ENCODE measurements at regions not wholly inside any gene's neighbourhood (a gene's known extent, or its start where the extent isn't known, plus 50 kb on each side); places are given as distances from the start of the nearest gene placed in this dataset.

DNA sequence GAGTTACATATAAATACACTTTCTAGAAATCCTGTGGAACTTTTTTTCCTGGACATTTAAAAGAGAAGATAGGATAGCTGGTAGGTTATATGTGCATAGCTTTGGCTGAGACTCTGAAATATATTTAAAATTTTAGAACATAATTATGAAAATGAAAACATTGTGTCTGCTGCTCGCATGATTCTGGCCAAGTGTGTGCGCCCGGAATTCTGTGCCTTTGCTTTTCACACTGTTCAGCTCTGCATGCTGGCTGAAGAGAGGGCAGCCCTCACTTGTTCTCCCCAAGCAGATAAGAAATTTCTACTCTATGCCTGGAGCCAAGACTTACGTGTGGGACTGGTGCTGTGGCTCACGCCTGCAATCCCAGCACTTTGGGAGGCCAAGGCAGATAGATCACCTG lies 153.9 kb downstream of the MED10 start:
- DNase-seq (ENCODE audit: insufficient read length, low spot score, missing footprints): no peak
- no peaks in the 10 kb centered on the region for H3K4me1 ChIP-seq (ENCODE audit: insufficient read depth, low read length)
- TF ChIP-seq, protein P1, sequence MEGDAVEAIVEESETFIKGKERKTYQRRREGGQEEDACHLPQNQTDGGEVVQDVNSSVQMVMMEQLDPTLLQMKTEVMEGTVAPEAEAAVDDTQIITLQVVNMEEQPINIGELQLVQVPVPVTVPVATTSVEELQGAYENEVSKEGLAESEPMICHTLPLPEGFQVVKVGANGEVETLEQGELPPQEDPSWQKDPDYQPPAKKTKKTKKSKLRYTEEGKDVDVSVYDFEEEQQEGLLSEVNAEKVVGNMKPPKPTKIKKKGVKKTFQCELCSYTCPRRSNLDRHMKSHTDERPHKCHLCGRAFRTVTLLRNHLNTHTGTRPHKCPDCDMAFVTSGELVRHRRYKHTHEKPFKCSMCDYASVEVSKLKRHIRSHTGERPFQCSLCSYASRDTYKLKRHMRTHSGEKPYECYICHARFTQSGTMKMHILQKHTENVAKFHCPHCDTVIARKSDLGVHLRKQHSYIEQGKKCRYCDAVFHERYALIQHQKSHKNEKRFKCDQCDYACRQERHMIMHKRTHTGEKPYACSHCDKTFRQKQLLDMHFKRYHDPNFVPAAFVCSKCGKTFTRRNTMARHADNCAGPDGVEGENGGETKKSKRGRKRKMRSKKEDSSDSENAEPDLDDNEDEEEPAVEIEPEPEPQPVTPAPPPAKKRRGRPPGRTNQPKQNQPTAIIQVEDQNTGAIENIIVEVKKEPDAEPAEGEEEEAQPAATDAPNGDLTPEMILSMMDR (IDR thresholded peaks at IDR 0.05; ENCODE audit: extremely low read depth, low read depth, low read length): no peak
- no peak overlapping the region for H3K27ac ChIP-seq (ENCODE audit: low read depth, low read length)
- H3K4me2 ChIP-seq (ENCODE audit: insufficient read depth, low read length): no peak overlapping the region
- no peaks in the 10 kb centered on the region for H3K9me3 ChIP-seq (ENCODE audit: low read depth, low read length)
- H3K27me3 ChIP-seq (ENCODE audit: insufficient read depth, low read length): no peaks in the 10 kb centered on the region
- no peaks in the 10 kb centered on the region for H3K36me3 ChIP-seq (ENCODE audit: insufficient read depth, low read length)
- H3K4me3 ChIP-seq (ENCODE audit: insufficient read depth, low read length): no peak overlapping the region
- no peaks in the 10 kb centered on the region for H4K20me1 ChIP-seq (ENCODE audit: insufficient read depth, low read length)
- no peaks in the 10 kb centered on the region for H3K79me2 ChIP-seq (ENCODE audit: insufficient read depth, low read length)
- H2AFZ ChIP-seq (ENCODE audit: low read length): no peak overlapping the region

DNA sequence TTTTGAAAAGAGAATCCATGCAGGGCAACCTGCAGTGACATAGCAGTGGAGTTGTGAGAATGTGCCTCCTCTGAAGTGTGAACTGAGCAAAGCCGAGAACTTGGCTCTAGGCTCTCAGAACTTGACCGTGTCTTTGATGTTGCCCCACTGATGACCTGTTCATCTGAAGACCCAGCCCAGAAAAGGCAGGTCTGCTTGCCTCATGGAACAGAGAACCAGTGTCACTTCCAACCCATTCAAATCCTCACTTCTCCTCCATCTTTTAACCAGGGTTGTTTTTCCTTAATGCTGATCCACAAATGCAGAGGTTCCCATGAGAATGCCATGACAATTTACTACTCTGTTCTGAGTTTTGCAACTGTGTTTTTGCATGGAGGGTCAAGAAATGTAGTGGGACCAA lies 155.4 kb downstream of the MED10 start:
- Histone ChIP-seq H3K79me2 (ENCODE audit: insufficient read depth, low read length) (no peaks in the 10 kb centered on the region), H4K20me1 (ENCODE audit: insufficient read depth, low read length) (no peaks in the 10 kb centered on the region), H3K4me1 (ENCODE audit: insufficient read depth, low read length) (no peaks in the 10 kb centered on the region), H3K27me3 (ENCODE audit: insufficient read depth, low read length) (no peaks in the 10 kb centered on the region), H3K4me3 (ENCODE audit: insufficient read depth, low read length) (no peak overlapping the region), H3K27ac (ENCODE audit: low read depth, low read length) (no peak overlapping the region), H3K9me3 (ENCODE audit: low read depth, low read length) (no peaks in the 10 kb centered on the region), H3K36me3 (ENCODE audit: insufficient read depth, low read length) (no peaks in the 10 kb centered on the region), H3K4me2 (ENCODE audit: insufficient read depth, low read length) (no peak overlapping the region), H2AFZ (ENCODE audit: low read length) (no peak overlapping the region)
- DNase-seq (ENCODE audit: insufficient read length, low spot score, missing footprints): no peak
- TF ChIP-seq, protein P1 (IDR thresholded peaks at IDR 0.05; ENCODE audit: extremely low read depth, low read depth, low read length): no peak

DNA sequence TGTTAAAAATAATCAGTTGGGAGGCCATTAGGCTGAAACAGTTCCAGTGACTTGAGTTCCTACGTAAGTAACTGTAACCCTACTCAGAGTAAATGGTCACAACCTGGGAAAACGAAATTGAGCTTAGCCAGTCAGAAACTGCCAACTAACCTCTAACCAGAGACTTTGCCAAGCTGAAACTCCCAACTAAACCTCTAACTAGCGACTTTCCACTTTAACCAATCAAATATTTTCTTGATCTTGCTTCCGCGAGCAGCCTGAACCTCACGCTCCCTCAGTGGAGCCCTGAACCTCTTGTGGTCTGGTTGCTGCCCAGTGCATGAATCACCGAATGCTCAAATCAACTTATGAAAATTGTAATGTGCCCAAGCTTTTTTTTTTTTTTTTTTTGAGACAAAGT lies 156.2 kb downstream of the MED10 start:
- no peaks in the 10 kb centered on the region for H3K79me2 ChIP-seq (ENCODE audit: insufficient read depth, low read length)
- H2AFZ ChIP-seq (ENCODE audit: low read length): no peak overlapping the region
- H3K4me3 ChIP-seq (ENCODE audit: insufficient read depth, low read length): no peak overlapping the region
- TF ChIP-seq, protein P1 (IDR thresholded peaks at IDR 0.05; ENCODE audit: extremely low read depth, low read depth, low read length): no peak
- H3K9me3 ChIP-seq (ENCODE audit: low read depth, low read length): no peaks in the 10 kb centered on the region
- no peaks in the 10 kb centered on the region for H4K20me1 ChIP-seq (ENCODE audit: insufficient read depth, low read length)
- H3K27me3 ChIP-seq (ENCODE audit: insufficient read depth, low read length): no peaks in the 10 kb centered on the region
- H3K4me1 ChIP-seq (ENCODE audit: insufficient read depth, low read length): no peaks in the 10 kb centered on the region
- H3K4me2 ChIP-seq (ENCODE audit: insufficient read depth, low read length): no peak overlapping the region
- no peaks in the 10 kb centered on the region for H3K36me3 ChIP-seq (ENCODE audit: insufficient read depth, low read length)
- no peak overlapping the region for H3K27ac ChIP-seq (ENCODE audit: low read depth, low read length)
- no peak for DNase-seq (ENCODE audit: insufficient read length, low spot score, missing footprints)

DNA sequence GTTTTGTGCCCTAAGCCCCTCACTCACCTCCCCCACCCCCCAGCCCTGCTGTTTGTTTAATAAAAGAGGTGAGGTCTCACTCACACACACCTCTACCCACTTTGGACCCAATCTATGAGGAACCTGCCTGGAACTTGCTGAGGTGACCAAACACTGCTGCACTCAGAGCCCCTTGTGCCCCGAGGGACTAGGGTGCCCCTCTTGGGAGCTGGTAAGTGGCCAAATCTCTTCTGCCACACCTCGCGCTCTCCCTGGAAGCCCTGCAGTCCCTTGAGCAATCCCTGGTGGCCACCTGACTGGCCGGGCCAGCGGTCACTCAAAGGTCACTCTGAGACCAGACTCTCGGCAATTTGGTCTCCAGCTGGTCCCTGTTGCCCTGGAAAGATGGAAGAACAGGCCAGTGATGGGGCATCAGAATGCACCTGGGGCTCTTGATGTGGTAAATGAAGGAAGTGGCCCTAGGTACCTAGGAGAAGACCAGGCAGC lies 157.2 kb downstream of the MED10 start:
- H3K4me3 ChIP-seq (ENCODE audit: insufficient read depth, low read length): no peak overlapping the region
- TF ChIP-seq, protein P1 (IDR thresholded peaks at IDR 0.05; ENCODE audit: extremely low read depth, low read depth, low read length): no peak
- DNase-seq (ENCODE audit: insufficient read length, low spot score, missing footprints): no peak
- H3K9me3 ChIP-seq (ENCODE audit: low read depth, low read length): no peaks in the 10 kb centered on the region
- H3K27me3 ChIP-seq (ENCODE audit: insufficient read depth, low read length): no peaks in the 10 kb centered on the region
- no peak overlapping the region for H2AFZ ChIP-seq (ENCODE audit: low read length)
- no peaks in the 10 kb centered on the region for H3K79me2 ChIP-seq (ENCODE audit: insufficient read depth, low read length)
- no peak overlapping the region for H3K27ac ChIP-seq (ENCODE audit: low read depth, low read length)
- H4K20me1 ChIP-seq (ENCODE audit: insufficient read depth, low read length): no peaks in the 10 kb centered on the region
- H3K4me2 ChIP-seq (ENCODE audit: insufficient read depth, low read length): no peak overlapping the region
- no peaks in the 10 kb centered on the region for H3K36me3 ChIP-seq (ENCODE audit: insufficient read depth, low read length)
- no peaks in the 10 kb centered on the region for H3K4me1 ChIP-seq (ENCODE audit: insufficient read depth, low read length)
